GM12878 (cell line): ENCODE measurements at regions not wholly inside any gene's neighbourhood (a gene's known extent, or its start where the extent isn't known, plus 50 kb on each side); places are given as distances from the start of the nearest gene placed in this dataset.

Source experiments
- ATAC-seq: fragments of 200-7000 bp; cut with Tn5 transposase; 3 replicates; pipeline ENCODE4 v1.9.1; 2020; ENCODE audit warnings: mild to moderate bottlenecking, moderate library complexity
- BruUV-seq: library from RNA; stranded (reverse); fragments of 400-500 nt; replicated peaks from 2 replicates; lab custom pipeline; 2021; lab: Mats Ljungman, UMichigan
- CTCF ChIA-PET: fragments of 300-600 bp; sonication (Branson Sonifier 250); formaldehyde crosslinking; extraction: SDS; loops from one replicate; lab custom pipeline; 2021; ENCODE audit warnings: inconsistent platforms; lab: Yijun Ruan, JAX
- POLR2A ChIA-PET: fragments of 350-600 bp; formaldehyde crosslinking; extraction: SDS; loops from one replicate; lab custom pipeline; 2021; ENCODE audit warnings: inconsistent platforms; lab: Charles Lee
- RAD21 ChIA-PET: fragments of 300-600 bp; sonication (Branson Sonifier 250); formaldehyde crosslinking; loops from one replicate; lab custom pipeline; 2023; ENCODE audit warnings: antibody characterized with exemption; ENCODE audit not compliant: unreplicated experiment; lab: Charles Lee
- SMC1A ChIA-PET: fragments of 300-600 bp; sonication (Branson Sonifier 250); formaldehyde crosslinking; loops from one replicate; lab custom pipeline; 2023; ENCODE audit not compliant: unreplicated experiment, uncharacterized antibody; lab: Charles Lee
- DNase-seq: peaks from one replicate; pipeline ENCODE4 v3.0.0-alpha.2; 2011; ENCODE audit warnings: low read depth, low spot score
- FAIRE-seq: peaks from 3 replicates; lab custom pipeline; 2011; peaks lifted over from hg19 to GRCh38; lab: Jason Lieb, UNC
- H2AFZ ChIP-seq: 2 replicates; pipeline ENCODE4 v1.6.0; 2011; ENCODE audit warnings: low read depth, low read length, control low read depth; ENCODE audit not compliant: control insufficient read depth
- H3K27ac ChIP-seq: 2 replicates; pipeline ENCODE4 v1.5.1; 2011; ENCODE audit warnings: control low read depth; ENCODE audit not compliant: control insufficient read depth, insufficient read depth
- H3K27me3 ChIP-seq, 2 experiments: replicated peaks in 1 of 2; 2 replicates each; pipeline versions ENCODE4 v1.6.0 to v1.6.1; 2011; ENCODE audit warnings: low read length in 1 of 2; ENCODE audit not compliant: control insufficient read depth in 2 of 2, insufficient read depth in 2 of 2
- H3K36me3 ChIP-seq, 2 experiments: 2 replicates each; pipeline ENCODE4 v1.5.1; 2011; ENCODE audit warnings: low read length in 1 of 2; ENCODE audit not compliant: control insufficient read depth in 2 of 2, insufficient read depth in 2 of 2
- H3K4me1 ChIP-seq: 2 replicates; pipeline ENCODE4 v1.6.1; 2011; ENCODE audit warnings: mild to moderate bottlenecking, low read length, moderate library complexity, mixed read lengths; ENCODE audit not compliant: control insufficient read depth, insufficient read depth
- H3K4me2 ChIP-seq: 2 replicates; pipeline ENCODE4 v1.6.0; 2011; ENCODE audit warnings: control low read depth; ENCODE audit not compliant: control insufficient read depth, insufficient read depth
- H3K4me3 ChIP-seq: fragments of 200-600 bp; sonication (generic); 2 replicates; pipeline ENCODE4 v1.5.1; 2016
- H3K79me2 ChIP-seq: 2 replicates; pipeline ENCODE4 v1.6.0; 2011; ENCODE audit warnings: low read length; ENCODE audit not compliant: control insufficient read depth, insufficient read depth
- H3K9ac ChIP-seq: 2 replicates; pipeline ENCODE4 v1.8.0; 2011; ENCODE audit warnings: low read length, control low read depth, mixed read lengths; ENCODE audit not compliant: control insufficient read depth, insufficient read depth
- H3K9me3 ChIP-seq: replicated peaks from 3 replicates; pipeline ENCODE4 v1.5.1; 2011; ENCODE audit warnings: mild to moderate bottlenecking, low read length; ENCODE audit not compliant: control insufficient read depth, insufficient read depth
- H4K20me1 ChIP-seq: 2 replicates; pipeline ENCODE4 v1.6.0; 2011; ENCODE audit not compliant: control insufficient read depth, insufficient read depth
- BMI1 ChIP-seq: fragments of 450-650 bp; IDR thresholded peaks from 2 replicates; pipeline ENCODE4 v1.6.1; 2016; ENCODE audit warnings: mild to moderate bottlenecking, moderate library complexity, borderline replicate concordance
- BRCA1 ChIP-seq: IDR thresholded peaks from 2 replicates; pipeline ENCODE4 v1.6.1; 2011; ENCODE audit warnings: low read depth, low read length, improper control_type of control experiment
- CBX5 ChIP-seq: sonication (generic); IDR thresholded peaks from 2 replicates; pipeline ENCODE4 v1.6.1; 2016; ENCODE audit warnings: low read depth, moderate library complexity, mild to moderate bottlenecking, inconsistent platforms
- CREB1 ChIP-seq: IDR thresholded peaks from 2 replicates; pipeline ENCODE4 v1.6.1; 2012; ENCODE audit warnings: low read depth, mild to moderate bottlenecking, inconsistent platforms
- EED ChIP-seq: sonication (generic); IDR thresholded peaks from 2 replicates; pipeline ENCODE4 v1.6.1; 2016; ENCODE audit warnings: antibody characterized with exemption, low read depth
- ETV6 ChIP-seq, 2 experiments: fragments of 450-650 bp in 1 of 2; IDR thresholded peaks in 1 of 2; conservative IDR thresholded peaks in 1 of 2; 2 replicates each; pipeline ENCODE4 v1.6.1; 2014; ENCODE audit warnings: antibody characterized with exemption in 1 of 2, borderline replicate concordance in 1 of 2, low read depth in 1 of 2, mild to moderate bottlenecking in 1 of 2, moderate library complexity in 1 of 2
- KLF5 ChIP-seq: fragments of 450-650 bp; IDR thresholded peaks from 2 replicates; pipeline ENCODE4 v1.6.1; 2014; ENCODE audit warnings: mild to moderate bottlenecking; ENCODE audit not compliant: partially characterized antibody
- MEF2B ChIP-seq: fragments of 450-650 bp; IDR thresholded peaks from 2 replicates; pipeline ENCODE4 v1.6.1; 2018; ENCODE audit warnings: mild to moderate bottlenecking, moderate library complexity; ENCODE audit not compliant: partially characterized antibody, poor library complexity, severe bottlenecking
- MTA3 ChIP-seq: IDR thresholded peaks from 2 replicates; pipeline ENCODE4 v1.6.1; 2012; ENCODE audit warnings: low read length, inconsistent platforms, borderline replicate concordance
- MXI1 ChIP-seq: fragments of 150-350 bp; IDR thresholded peaks from 2 replicates; pipeline ENCODE4 v1.6.1; 2011; ENCODE audit warnings: low read depth, mild to moderate bottlenecking, inconsistent platforms, low read length, improper control_type of control experiment
- NFIC ChIP-seq: IDR thresholded peaks from 2 replicates; pipeline ENCODE4 v1.6.1; 2012; ENCODE audit warnings: low read depth, mild to moderate bottlenecking, inconsistent platforms, low read length, moderate library complexity
- NR2C2 ChIP-seq: IDR thresholded peaks from 2 replicates; pipeline ENCODE4 v1.6.1; 2011; ENCODE audit warnings: borderline replicate concordance, low read depth; ENCODE audit not compliant: control insufficient read depth, insufficient read length
- POLR2AphosphoS5 ChIP-seq: IDR thresholded peaks from 2 replicates; pipeline ENCODE4 v1.6.1; 2011; ENCODE audit warnings: mild to moderate bottlenecking, low read length, inconsistent platforms
- RAD21 ChIP-seq: IDR thresholded peaks from 2 replicates; pipeline ENCODE4 v1.6.1; 2011; ENCODE audit warnings: mild to moderate bottlenecking, low read depth, low read length, moderate library complexity; ENCODE audit not compliant: insufficient read depth
- TCF7 ChIP-seq: IDR thresholded peaks from 2 replicates; pipeline ENCODE4 v1.6.1; 2014; ENCODE audit warnings: antibody characterized with exemption, borderline replicate concordance
- WGBS: methylation state at CpG from one replicate; pipeline ENCODE4 v1.1.6; 2016; ENCODE audit warnings: low lambda C conversion rate; ENCODE audit not compliant: insufficient replicate concordance, insufficient coverage; ENCODE audit errors: missing lambda C conversion rate; 5-methylcytosine and 5-hydroxymethylcytosine counted together
- in situ Hi-C: fragments of 300-500 bp; cut with MboI; formaldehyde crosslinking; loops from 9 replicates; pipeline ENCODE4 v1.14.3; 2018; ENCODE audit warnings: mixed read lengths
- intact Hi-C: fragments of 100-400 bp; cut with micrococcal nuclease; formaldehyde crosslinking; loops from one replicate; pipeline ENCODE4 v1.14.2; 2022; ENCODE audit not compliant: unreplicated experiment
- TF ChIP-seq, protein P1 (sequence below): IDR thresholded peaks from 2 replicates; pipeline ENCODE4 v1.6.1; 2011; ENCODE audit warnings: low read depth, mild to moderate bottlenecking, low read length, moderate library complexity, borderline replicate concordance; ENCODE audit errors: extremely low read depth
- TF ChIP-seq, protein P2 (sequence below): fragments of 450-650 bp; IDR thresholded peaks from 2 replicates; pipeline ENCODE4 v1.6.1; 2017; ENCODE audit warnings: mild to moderate bottlenecking, low read depth, inconsistent platforms; ENCODE audit not compliant: poor library complexity, severe bottlenecking

DNA sequence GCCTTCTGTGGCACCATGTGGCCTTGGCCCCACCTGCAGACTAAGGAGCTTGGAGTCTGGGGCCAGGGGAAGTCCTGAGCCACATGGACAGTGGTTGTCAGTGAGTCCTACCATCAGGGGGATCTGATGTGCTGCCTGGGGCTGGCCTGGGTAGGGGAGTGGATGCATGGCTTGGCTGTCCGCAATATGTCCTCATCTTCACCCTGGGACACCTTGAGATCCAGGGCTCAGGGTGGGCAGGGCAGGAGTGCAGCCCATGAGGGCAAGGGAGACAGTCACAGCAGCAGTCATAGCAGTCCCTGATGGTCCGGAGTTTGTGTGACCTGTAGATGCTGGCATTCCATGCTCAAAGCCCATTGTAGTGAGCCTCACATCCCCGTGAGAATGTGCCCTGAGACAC is 256.8 kb upstream of the B3GAT1 start:
- Histone ChIP-seq H3K36me3 (no peaks in the 10 kb centered on the region), H3K4me3 (no peak overlapping the region), H3K4me1 (no peaks in the 10 kb centered on the region), H3K27ac (no peak overlapping the region), H3K27me3 (peaks cover 0 to 3% of the 10 kb centered on the region in 2 experiments; a peak in 1 of 4 replicates), H3K4me2 (no peak overlapping the region), H4K20me1 (no peaks in the 10 kb centered on the region), H3K79me2 (no peaks in the 10 kb centered on the region)
- ChIA-PET SMC1A (no interaction called here), CTCF (no interaction called here), RAD21 (no interaction called here)
- FAIRE-seq (no peak), DNase-seq (no peak)
- no TSS peak for BruUV-seq
- TF ChIP-seq BRCA1 (no peak), EED (no peak), POLR2AphosphoS5 (no peak), BMI1 (no peak), CREB1 (no peak), TCF7 (no peak), KLF5 (no peak), MTA3 (no peak), NFIC (no peak), MXI1 (no peak), MEF2B (no peak), ETV6 (conservative IDR thresholded peaks at IDR 0.05 in 1 of 2, IDR thresholded peaks at IDR 0.05 in 1 of 2; ENCODE audit: borderline replicate concordance in 1 of 2, low read depth in 1 of 2) (no peak), RAD21 (no peak), CBX5 (no peak), NR2C2 (no peak)
- TF ChIP-seq, protein P1, sequence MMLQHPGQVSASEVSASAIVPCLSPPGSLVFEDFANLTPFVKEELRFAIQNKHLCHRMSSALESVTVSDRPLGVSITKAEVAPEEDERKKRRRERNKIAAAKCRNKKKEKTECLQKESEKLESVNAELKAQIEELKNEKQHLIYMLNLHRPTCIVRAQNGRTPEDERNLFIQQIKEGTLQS, result no peak
- TF ChIP-seq, protein P2, sequence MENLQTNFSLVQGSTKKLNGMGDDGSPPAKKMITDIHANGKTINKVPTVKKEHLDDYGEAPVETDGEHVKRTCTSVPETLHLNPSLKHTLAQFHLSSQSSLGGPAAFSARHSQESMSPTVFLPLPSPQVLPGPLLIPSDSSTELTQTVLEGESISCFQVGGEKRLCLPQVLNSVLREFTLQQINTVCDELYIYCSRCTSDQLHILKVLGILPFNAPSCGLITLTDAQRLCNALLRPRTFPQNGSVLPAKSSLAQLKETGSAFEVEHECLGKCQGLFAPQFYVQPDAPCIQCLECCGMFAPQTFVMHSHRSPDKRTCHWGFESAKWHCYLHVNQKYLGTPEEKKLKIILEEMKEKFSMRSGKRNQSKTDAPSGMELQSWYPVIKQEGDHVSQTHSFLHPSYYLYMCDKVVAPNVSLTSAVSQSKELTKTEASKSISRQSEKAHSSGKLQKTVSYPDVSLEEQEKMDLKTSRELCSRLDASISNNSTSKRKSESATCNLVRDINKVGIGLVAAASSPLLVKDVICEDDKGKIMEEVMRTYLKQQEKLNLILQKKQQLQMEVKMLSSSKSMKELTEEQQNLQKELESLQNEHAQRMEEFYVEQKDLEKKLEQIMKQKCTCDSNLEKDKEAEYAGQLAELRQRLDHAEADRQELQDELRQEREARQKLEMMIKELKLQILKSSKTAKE, result no peak
- TF ChIP-seq, all 136 proteins: peak for 0
- WGBS, result 3% methylated on average over 3 of the region's 3 CpGs
- no peak overlapping the region for H2AFZ ChIP-seq
- H3K9me3 ChIP-seq, result no peaks in the 10 kb centered on the region
- H3K9ac ChIP-seq, result no peak overlapping the region
- POLR2A ChIA-PET, result no interaction called here
- no peak for ATAC-seq
- in situ Hi-C loops, result no loop called here
- intact Hi-C loops, result no loop called here
